ENCODE measurements at regions not wholly inside any gene's neighbourhood (a gene's known extent, or its start where the extent isn't known, plus 50 kb on each side); places are given as distances from the start of the nearest gene placed in this dataset.

- H3K4me3 ChIP-seq: no peak overlapping the region
- no peak overlapping the region for H3K27ac ChIP-seq
Observed at GRCh38 chr7:134391223-134391622, 67.7 kb downstream of the AKR1B1 start.

DNA sequence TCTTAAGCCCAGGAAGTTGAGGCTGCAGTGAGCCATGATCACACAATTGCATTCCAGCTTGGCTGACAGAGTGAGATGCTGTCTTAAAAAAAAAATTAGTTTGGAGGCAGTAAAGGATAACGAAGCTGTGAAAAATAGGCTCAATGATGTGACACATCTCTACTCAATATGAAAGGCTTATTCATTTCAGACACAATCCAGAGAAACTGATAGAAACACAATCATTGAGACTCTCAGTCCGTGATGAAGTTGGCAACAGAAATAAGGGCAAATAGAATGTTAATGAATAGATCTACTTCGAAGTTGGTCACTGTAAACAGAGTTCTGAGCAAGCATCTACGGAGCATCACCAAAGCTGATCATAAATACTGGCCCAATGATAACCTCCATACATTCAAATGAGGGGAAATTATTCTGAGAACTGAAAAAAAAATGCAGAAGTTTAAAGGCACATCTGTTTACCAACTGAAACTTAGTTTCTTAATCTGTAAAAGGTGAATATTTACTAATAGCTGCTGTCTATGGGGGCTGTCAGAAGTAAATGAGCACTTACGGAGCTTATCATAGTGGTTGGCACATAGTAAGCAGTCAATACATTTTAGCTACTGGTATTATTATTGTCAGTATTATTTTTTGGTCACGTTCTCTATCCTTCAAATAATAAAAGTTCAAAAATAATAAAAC is 70.4 kb downstream of the AKR1B1 start:
- Histone ChIP-seq H3K27ac (no peak overlapping the region), H3K4me3 (no peak overlapping the region)

GRCh38 chr7:134378562-134378961 is 61.8 kb upstream of the SLC35B4 start:
- no peak overlapping the region for H3K27ac ChIP-seq
- no peak overlapping the region for H3K4me3 ChIP-seq

- Histone ChIP-seq H3K27ac (no peak overlapping the region), H3K4me3 (no peak overlapping the region)
Observed at GRCh38 chr7:134376693-134377092, 60.0 kb upstream of the SLC35B4 start.

DNA sequence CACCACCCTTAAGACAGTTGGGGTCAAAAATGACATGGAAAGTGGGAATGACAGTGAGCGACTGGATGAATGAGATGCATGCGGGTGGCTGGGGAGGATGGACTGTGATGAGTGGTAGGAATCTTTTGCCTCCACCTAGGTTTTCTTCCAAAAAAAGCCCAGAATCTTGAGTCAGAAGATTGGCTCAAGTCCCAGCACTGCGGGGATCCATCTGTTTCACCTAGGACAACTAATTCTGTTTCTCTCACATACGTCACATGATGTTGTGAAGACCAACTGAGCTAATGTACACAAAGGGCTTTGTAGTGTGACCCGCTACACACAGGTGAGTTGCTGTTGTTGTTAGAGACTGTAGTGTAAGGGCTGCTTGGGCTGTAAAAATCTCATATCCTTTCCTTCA is 58.5 kb upstream of the SLC35B4 start:
- H3K4me3 ChIP-seq: no peak overlapping the region
- H3K27ac ChIP-seq: no peak overlapping the region

- no peak overlapping the region for H3K27ac ChIP-seq
- no peak overlapping the region for H3K4me3 ChIP-seq
Observed at GRCh38 chr7:134374791-134375190, 58.1 kb upstream of the SLC35B4 start.

GRCh38 chr7:134374291-134374690 is 57.6 kb upstream of the SLC35B4 start:
- no peak overlapping the region for H3K4me3 ChIP-seq
- no peak overlapping the region for H3K27ac ChIP-seq

- Histone ChIP-seq H3K4me3 (no peak overlapping the region), H3K27ac (no peak overlapping the region)
Observed at GRCh38 chr7:134372858-134373257, 56.1 kb upstream of the SLC35B4 start.

DNA sequence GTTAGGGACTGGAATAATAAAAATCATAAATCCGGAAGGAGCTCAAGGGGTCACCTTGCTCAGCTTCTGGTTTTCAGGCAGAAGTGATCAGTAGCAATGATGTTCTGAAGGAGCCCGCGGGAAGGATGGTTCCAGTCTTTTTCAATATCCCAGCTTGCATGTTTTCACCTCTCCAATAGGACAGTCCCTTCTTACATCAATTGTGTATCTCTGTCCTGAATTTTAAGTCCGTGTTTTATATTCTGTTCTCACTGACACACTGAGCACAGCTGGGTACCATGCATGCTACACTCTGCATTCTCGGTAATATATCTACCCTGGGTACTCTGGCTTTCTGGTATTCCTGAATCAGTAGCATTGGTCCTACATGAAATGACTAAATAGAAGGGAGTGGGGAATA is 55.2 kb upstream of the SLC35B4 start:
- H3K27ac ChIP-seq: no peak overlapping the region

DNA sequence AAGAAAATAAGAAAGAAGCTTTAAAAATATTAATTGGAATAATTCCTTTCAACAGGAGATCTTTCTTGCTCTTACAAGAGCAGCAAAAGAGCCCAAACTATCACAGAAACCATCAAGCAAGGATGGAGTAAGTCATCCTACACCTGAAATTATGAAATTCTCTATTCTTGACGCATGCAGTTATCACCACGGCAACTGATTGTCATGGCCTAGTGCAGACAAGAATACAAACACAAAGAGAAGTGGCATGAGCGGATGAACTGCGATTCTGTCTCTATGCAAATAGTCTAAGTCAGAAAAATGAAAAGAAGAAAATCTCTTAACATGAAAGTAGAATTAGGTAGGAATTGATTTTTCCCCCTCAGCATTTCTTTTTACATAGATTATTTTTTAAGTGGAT is 54.8 kb upstream of the SLC35B4 start:
- no peak overlapping the region for H3K4me3 ChIP-seq
- H3K27ac ChIP-seq: no peak overlapping the region

More for the DNA sequence above, 55.2 kb upstream of the SLC35B4 start:
- H3K4me3 ChIP-seq: no peak overlapping the region

- H3K27ac ChIP-seq: peak overlapping the region in 1 of 21 experiments; percentile 67
- no peak overlapping the region for H3K4me3 ChIP-seq
Observed at GRCh38 chr7:134370135-134370534, 53.4 kb upstream of the SLC35B4 start.

DNA sequence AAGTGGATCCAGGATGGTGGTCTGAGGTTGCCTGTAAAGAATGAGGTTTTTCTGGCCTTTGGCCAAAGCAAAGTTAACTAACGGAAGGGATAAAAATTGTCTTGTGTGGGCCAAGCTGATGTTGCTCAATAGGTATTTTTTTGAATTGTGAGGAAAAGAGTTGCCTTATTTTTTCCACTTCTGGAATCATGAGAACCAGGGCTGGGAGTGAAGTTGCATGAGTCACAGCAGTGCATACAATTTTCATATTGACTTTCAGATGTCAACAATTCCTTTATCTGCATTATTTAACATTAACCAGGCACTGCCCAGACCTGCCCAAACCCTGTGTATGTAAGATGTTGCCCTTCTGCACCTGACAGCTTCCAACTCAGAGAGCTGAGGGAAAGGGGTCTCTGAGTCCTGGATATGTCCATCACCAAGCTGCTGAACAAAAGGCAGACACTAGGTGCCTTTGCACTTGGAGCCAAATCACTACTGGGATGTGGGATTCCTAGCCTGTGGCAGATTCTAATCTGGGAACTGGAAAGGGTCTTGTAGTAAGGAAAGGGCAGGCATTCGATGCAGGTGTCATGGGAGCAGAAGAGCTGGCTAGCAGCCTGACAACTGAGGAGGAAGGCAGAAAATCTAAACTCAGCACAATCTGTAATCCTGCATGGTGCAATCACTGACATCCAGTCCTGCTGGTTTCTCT is 52.3 kb upstream of the SLC35B4 start:
- Histone ChIP-seq H3K4me3 (no peak overlapping the region), H3K27ac (peak overlapping the region in 8 of 21 experiments; percentile 2 to 67 (median 48))

- Histone ChIP-seq H3K4me3 (no peak overlapping the region), H3K27ac (no peak overlapping the region)
Observed at GRCh38 chr7:134367956-134368749, 51.4 kb upstream of the SLC35B4 start.

Measured in skin epidermis (tissue), 12 donors.